Ishikawa (cell line): ENCODE measurements at regions not wholly inside any gene's neighbourhood (a gene's known extent, or its start where the extent isn't known, plus 50 kb on each side); places are given as distances from the start of the nearest gene placed in this dataset.

Source experiments
- CEBPB ChIP-seq: IDR thresholded peaks from 2 replicates; pipeline ENCODE4 v1.6.1; 2012
- CREB1 ChIP-seq: IDR thresholded peaks from 2 replicates; pipeline ENCODE4 v1.6.1; 2012; ENCODE audit warnings: low read depth
- EGR1 ChIP-seq: IDR thresholded peaks from 2 replicates; pipeline ENCODE4 v1.6.1; 2012
- EP300 ChIP-seq: IDR thresholded peaks from 2 replicates; pipeline ENCODE4 v1.6.1; 2012; ENCODE audit warnings: borderline replicate concordance
- FOXM1 ChIP-seq: IDR thresholded peaks from 2 replicates; pipeline ENCODE4 v1.6.1; 2012; ENCODE audit warnings: low read depth, borderline replicate concordance
- NFIC ChIP-seq: IDR thresholded peaks from 2 replicates; pipeline ENCODE4 v1.6.1; 2012
- RAD21 ChIP-seq: IDR thresholded peaks from 2 replicates; pipeline ENCODE4 v1.6.1; 2012; ENCODE audit warnings: low read depth
- TAF1 ChIP-seq: IDR thresholded peaks from 2 replicates; pipeline ENCODE4 v1.6.1; 2012; ENCODE audit warnings: low read depth, mild to moderate bottlenecking
- TCF12 ChIP-seq: IDR thresholded peaks from 2 replicates; pipeline ENCODE4 v1.6.1; 2012; ENCODE audit warnings: low read depth
- TEAD4 ChIP-seq: IDR thresholded peaks from 2 replicates; pipeline ENCODE4 v1.6.1; 2012
- USF1 ChIP-seq: IDR thresholded peaks from 2 replicates; pipeline ENCODE4 v1.6.1; 2012
- YY1 ChIP-seq: IDR thresholded peaks from 2 replicates; pipeline ENCODE4 v1.6.1; 2012; ENCODE audit warnings: low read depth
- ZBTB7A ChIP-seq: IDR thresholded peaks from 2 replicates; pipeline ENCODE4 v1.6.1; 2012; ENCODE audit warnings: low read depth
- TF ChIP-seq, protein P1 (sequence below): IDR thresholded peaks from 2 replicates; pipeline ENCODE4 v1.6.1; 2012
- TF ChIP-seq, protein P2 (sequence below): IDR thresholded peaks from 2 replicates; pipeline ENCODE4 v1.6.1; 2012; ENCODE audit warnings: low read depth, mild to moderate bottlenecking

- TF ChIP-seq, protein P1, sequence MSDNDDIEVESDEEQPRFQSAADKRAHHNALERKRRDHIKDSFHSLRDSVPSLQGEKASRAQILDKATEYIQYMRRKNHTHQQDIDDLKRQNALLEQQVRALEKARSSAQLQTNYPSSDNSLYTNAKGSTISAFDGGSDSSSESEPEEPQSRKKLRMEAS: no peak
- TF ChIP-seq USF1: no peak
- no peak for TF ChIP-seq YY1
- TF ChIP-seq FOXM1: no peak
- TF ChIP-seq CEBPB: no peak
- no peak for TF ChIP-seq TCF12
- no peak for TF ChIP-seq TEAD4
- TF ChIP-seq CREB1: no peak
- no peak for TF ChIP-seq EP300
Measured at GRCh38 chr10:117797296-117797695, 249.4 kb downstream of the RAB11FIP2 start.

- TF ChIP-seq USF1: no peak
- TF ChIP-seq TAF1: no peak
- TF ChIP-seq NFIC: no peak
- no peak for TF ChIP-seq TCF12
- TF ChIP-seq, protein P2, sequence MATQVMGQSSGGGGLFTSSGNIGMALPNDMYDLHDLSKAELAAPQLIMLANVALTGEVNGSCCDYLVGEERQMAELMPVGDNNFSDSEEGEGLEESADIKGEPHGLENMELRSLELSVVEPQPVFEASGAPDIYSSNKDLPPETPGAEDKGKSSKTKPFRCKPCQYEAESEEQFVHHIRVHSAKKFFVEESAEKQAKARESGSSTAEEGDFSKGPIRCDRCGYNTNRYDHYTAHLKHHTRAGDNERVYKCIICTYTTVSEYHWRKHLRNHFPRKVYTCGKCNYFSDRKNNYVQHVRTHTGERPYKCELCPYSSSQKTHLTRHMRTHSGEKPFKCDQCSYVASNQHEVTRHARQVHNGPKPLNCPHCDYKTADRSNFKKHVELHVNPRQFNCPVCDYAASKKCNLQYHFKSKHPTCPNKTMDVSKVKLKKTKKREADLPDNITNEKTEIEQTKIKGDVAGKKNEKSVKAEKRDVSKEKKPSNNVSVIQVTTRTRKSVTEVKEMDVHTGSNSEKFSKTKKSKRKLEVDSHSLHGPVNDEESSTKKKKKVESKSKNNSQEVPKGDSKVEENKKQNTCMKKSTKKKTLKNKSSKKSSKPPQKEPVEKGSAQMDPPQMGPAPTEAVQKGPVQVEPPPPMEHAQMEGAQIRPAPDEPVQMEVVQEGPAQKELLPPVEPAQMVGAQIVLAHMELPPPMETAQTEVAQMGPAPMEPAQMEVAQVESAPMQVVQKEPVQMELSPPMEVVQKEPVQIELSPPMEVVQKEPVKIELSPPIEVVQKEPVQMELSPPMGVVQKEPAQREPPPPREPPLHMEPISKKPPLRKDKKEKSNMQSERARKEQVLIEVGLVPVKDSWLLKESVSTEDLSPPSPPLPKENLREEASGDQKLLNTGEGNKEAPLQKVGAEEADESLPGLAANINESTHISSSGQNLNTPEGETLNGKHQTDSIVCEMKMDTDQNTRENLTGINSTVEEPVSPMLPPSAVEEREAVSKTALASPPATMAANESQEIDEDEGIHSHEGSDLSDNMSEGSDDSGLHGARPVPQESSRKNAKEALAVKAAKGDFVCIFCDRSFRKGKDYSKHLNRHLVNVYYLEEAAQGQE: no peak
- no peak for TF ChIP-seq TEAD4
- TF ChIP-seq CREB1: no peak
- TF ChIP-seq EGR1: no peak
- TF ChIP-seq, protein P1: no peak
Measured at GRCh38 chr10:117801691-117802090, 245.1 kb downstream of the RAB11FIP2 start.

DNA sequence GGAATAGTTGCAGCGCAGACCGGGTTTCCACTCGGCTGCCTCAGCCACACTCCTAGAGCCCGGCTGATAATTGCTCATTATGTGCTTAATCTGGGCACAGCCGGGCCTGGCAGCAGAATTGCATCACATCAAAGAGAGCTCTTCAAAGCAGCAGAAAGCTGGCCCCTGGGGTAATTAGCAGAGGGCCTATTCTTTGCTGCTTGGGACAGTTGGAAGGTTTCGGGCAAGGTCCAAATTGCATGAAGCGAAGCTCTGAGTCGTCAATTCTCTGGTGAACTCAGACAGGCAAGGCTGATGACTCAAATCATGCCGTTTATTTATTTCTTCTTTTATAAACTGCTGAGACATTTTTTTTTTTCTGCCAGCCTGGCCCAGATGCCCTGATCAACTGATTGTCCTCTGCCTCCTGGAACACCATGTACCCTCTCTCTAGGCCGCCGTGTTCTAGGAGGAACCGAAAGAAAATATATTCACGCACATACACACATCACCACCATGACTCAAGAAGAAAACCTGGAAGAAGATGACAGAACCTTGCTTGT, 242.2 kb downstream of the RAB11FIP2 start:
- TF ChIP-seq FOXM1 (no peak), EP300 (no peak), TCF12 (peak; percentile 39; the same call in 1 of the 2 replicates), RAD21 (no peak), TEAD4 (peak; percentile 26; the same call in 1 of the 2 replicates), TAF1 (no peak), USF1 (no peak), ZBTB7A (no peak), YY1 (no peak), CEBPB (peak; percentile 59), NFIC (peak; percentile 69)
- TF ChIP-seq, protein P1: no peak
- TF ChIP-seq, protein P2: no peak

DNA sequence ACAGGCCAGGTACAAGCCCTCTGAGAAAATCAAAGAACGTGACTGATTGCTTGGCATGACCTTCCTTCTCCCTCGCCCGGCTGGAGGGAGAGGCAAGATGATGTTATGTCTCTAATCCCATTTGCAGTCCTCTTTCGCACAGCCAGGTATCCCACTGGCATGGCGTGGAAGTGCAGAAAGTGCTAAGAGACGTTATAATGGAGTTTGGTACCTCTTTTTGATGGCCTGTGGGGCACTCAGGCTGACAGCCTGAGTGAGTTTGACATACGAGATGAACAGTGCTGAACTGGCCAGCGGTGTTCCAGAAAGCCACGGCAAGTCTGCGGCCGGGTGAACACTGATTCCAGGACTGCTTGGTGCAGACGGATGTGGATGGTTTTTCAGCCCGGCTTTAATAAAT, 241.6 kb downstream of the RAB11FIP2 start:
- no peak for TF ChIP-seq USF1
- no peak for TF ChIP-seq FOXM1
- TF ChIP-seq ZBTB7A: no peak
- TF ChIP-seq, protein P2: no peak
- TF ChIP-seq TEAD4: no peak
- no peak for TF ChIP-seq EP300
- TF ChIP-seq CEBPB: no peak
- TF ChIP-seq, protein P1: no peak
- no peak for TF ChIP-seq TCF12
- no peak for TF ChIP-seq EGR1
- no peak for TF ChIP-seq CREB1
- TF ChIP-seq TAF1: no peak
- TF ChIP-seq RAD21: no peak
- no peak for TF ChIP-seq YY1
- TF ChIP-seq NFIC: no peak
